ENCODE measurements at regions not wholly inside any gene's neighbourhood (a gene's known extent, or its start where the extent isn't known, plus 50 kb on each side); places are given as distances from the start of the nearest gene placed in this dataset.

GRCh38 chrY:19644889-19645638, 99.5 kb downstream of the KDM5D start:
- H3K27me3 ChIP-seq, result no peaks in the 10 kb centered on the region
- no peak overlapping the region for H3K4me3 ChIP-seq
- H3K27ac ChIP-seq, result no peak overlapping the region
- TF ChIP-seq CTCF (IDR thresholded peaks at IDR 0.05 in 4 of 5, conservative IDR thresholded peaks at IDR 0.05 in 1 of 5), result no peak
- TF ChIP-seq POLR2A (IDR thresholded peaks at IDR 0.05), result no peak
- intact Hi-C loops (cut with DNase I; ENCODE audit: low total_unique reads), result no loop called here
- ATAC-seq (no peak), DNase-seq (no peak)
- H3K9me3 ChIP-seq, result no peaks in the 10 kb centered on the region
- in situ Hi-C loops (cut with MboI; ENCODE audit: low sequenced_read_pairs in 4 of 4), result no loop called here
- no peaks in the 10 kb centered on the region for H3K4me1 ChIP-seq
- no peaks in the 10 kb centered on the region for H3K36me3 ChIP-seq

- H3K4me3 ChIP-seq, result no peak overlapping the region
- ATAC-seq (no peak), DNase-seq (no peak)
- intact Hi-C loops (cut with DNase I; ENCODE audit: low total_unique reads), result no loop called here
- no peak overlapping the region for H3K27ac ChIP-seq
- H3K4me1 ChIP-seq, result no peaks in the 10 kb centered on the region
- H3K27me3 ChIP-seq, result no peaks in the 10 kb centered on the region
- no peaks in the 10 kb centered on the region for H3K9me3 ChIP-seq
- TF ChIP-seq POLR2A (IDR thresholded peaks at IDR 0.05) (no peak), CTCF (IDR thresholded peaks at IDR 0.05 in 4 of 5, conservative IDR thresholded peaks at IDR 0.05 in 1 of 5) (no peak)
- in situ Hi-C loops (cut with MboI; ENCODE audit: low sequenced_read_pairs in 4 of 4), result no loop called here
- no peaks in the 10 kb centered on the region for H3K36me3 ChIP-seq
Measured at GRCh38 chrY:19637651-19638347, 106.7 kb downstream of the KDM5D start.

- DNase-seq, result no peak
- Histone ChIP-seq H3K4me1 (no peaks in the 10 kb centered on the region), H3K4me3 (no peak overlapping the region), H3K27ac (no peak overlapping the region), H3K36me3 (no peaks in the 10 kb centered on the region), H3K9me3 (no peaks in the 10 kb centered on the region), H3K27me3 (no peaks in the 10 kb centered on the region)
- in situ Hi-C loops (cut with MboI; ENCODE audit: low sequenced_read_pairs in 4 of 4) (no loop called here), intact Hi-C loops (cut with DNase I; ENCODE audit: low total_unique reads) (no loop called here)
- ATAC-seq, result no peak
- TF ChIP-seq POLR2A (IDR thresholded peaks at IDR 0.05) (no peak), CTCF (IDR thresholded peaks at IDR 0.05 in 4 of 5, conservative IDR thresholded peaks at IDR 0.05 in 1 of 5) (no peak)
Measured at GRCh38 chrY:19628926-19629325, 115.6 kb downstream of the KDM5D start.

- no peak overlapping the region for H3K4me3 ChIP-seq
- in situ Hi-C loops (cut with MboI; ENCODE audit: low sequenced_read_pairs in 4 of 4) (no loop called here), intact Hi-C loops (cut with DNase I; ENCODE audit: low total_unique reads) (no loop called here)
- H3K27ac ChIP-seq, result no peak overlapping the region
- no peaks in the 10 kb centered on the region for H3K36me3 ChIP-seq
- DNase-seq, result no peak
- ATAC-seq, result no peak
- H3K27me3 ChIP-seq, result no peaks in the 10 kb centered on the region
- no peaks in the 10 kb centered on the region for H3K9me3 ChIP-seq
- TF ChIP-seq CTCF (IDR thresholded peaks at IDR 0.05 in 4 of 5, conservative IDR thresholded peaks at IDR 0.05 in 1 of 5) (no peak), POLR2A (IDR thresholded peaks at IDR 0.05) (no peak)
- H3K4me1 ChIP-seq, result no peaks in the 10 kb centered on the region
Measured at GRCh38 chrY:19622392-19622791, 122.1 kb downstream of the KDM5D start.

Measured in gastrocnemius medialis (tissue), 4 donors.